NCI-H345 treated with DMSO at 0.1 percent for 48 hours (cell line): ENCODE measurements at regions not wholly inside any gene's neighbourhood (a gene's known extent, or its start where the extent isn't known, plus 50 kb on each side); places are given as distances from the start of the nearest gene placed in this dataset.
"Not testable (repeated sequence)": the region's sequence is repeated elsewhere in the genome, so short reads cannot be mapped to it uniquely, and the experiment has no call there.

Experiments
- DNase-seq: peaks from one replicate; lab custom pipeline; 2025; ENCODE audit not compliant: unreplicated experiment; lab: John Stamatoyannopoulos, UW

- DNase-seq = no peak
Observed at GRCh38 chr2:147320146-147320545, 524.7 kb upstream of the ACVR2A start.

GRCh38 chr2:147311058-147311430, 533.8 kb upstream of the ACVR2A start:
- no peak for DNase-seq

GRCh38 chr2:147310335-147311057, 534.3 kb upstream of the ACVR2A start:
- no peak for DNase-seq

- no peak for DNase-seq
Observed at GRCh38 chr2:147297820-147298219, 547.0 kb upstream of the ACVR2A start.

DNA sequence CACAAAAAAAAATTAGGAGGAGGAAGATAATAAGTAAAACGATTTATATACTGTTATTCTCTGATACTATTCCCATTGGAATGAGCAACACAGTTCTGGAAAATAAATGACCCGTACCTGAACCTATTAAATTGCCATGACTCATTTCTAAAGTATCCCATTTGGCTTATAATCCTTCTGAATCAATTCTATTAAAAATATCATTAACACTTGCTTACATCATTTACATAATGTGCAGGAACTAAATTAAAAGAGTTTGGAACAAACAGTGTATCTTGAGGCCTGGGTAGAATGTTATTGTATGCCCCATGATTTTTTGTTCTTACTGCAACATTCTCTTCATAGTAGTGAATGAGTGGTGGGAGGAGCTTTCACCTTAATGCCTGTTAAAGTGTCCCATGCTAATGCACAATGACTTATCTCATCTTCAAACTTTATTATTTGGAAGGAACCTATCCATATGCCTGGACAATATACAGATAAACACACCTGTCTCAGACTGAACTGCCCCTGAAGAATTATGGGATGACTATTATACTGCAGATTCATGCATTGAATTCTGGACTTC, 549.9 kb upstream of the ACVR2A start:
- no peak for DNase-seq

DNA sequence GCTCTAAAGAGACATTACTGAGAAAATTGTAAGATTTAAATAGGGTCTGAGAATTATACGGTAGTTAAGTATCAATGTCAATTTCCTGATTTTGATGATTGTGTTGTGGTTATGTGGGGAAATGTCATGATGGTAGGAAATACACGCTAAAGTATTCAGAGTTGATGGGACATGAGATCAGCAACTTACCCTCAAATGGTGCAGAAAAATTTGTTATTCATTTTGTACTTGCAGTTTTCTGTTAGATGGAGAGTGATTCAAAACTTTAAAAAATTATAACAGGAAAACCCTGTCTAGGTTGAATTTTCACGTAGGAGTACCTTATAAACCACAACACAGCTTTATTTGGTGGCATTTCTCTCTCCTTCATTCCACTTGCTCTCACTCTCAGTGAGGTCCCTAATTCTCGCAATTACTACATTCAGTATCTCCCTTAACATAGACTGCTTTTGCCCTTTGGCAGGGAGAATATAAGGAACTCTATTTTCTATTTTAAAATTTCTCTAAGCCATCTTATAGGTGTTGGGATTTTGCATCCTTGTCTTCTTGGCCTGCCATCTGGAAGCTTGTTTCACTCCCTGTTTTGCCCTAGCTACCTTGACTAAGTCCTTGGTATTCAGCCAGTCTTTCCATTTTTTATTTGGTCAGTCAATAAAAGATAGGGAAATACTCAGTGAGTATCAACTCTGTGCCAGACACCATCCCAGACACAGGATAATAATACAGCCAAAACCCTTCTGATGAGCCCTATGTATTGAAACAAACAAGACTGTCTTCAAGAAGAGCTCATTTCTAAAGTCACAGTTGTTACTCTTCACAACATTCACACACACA, 550.6 kb upstream of the ACVR2A start:
- no peak for DNase-seq

DNA sequence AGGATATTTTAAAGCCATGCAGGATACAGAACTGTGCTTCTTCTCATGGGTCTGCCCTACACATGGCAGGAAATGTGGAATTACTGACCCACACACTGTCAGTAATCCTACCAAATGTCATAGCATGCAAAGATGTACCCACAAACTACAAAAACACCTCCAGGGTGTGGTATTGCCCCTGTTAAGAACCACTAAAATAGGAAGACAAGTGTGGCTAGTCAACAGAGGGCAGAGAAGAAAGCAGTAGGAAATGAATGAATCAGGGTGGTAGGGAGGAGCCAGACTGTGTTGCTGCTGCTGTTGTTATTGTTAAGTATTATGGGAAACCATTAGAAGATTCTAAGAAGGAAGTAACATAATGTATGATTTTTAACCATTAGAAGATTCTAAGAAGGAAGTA, 556.7 kb upstream of the ACVR2A start:
- no peak for DNase-seq

DNA sequence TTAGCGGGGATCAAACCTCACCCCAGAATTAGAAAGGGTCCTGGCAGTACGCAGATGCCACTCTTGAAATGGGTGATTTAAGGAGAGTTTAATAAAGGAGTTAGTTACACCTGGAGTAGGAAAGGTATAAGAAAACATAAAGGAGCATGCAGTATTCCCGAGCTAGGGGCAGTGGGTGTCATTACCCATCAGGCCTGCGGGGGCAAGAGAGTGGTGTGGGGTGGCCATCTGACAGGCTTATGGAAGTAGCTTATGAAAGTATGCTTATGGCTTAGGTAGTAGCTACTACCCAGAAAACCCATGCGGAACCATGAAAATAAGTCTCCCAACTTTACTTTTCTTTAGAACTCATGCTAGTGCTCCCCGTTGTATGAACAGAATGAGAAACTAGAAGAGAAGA, 568.9 kb upstream of the ACVR2A start:
- DNase-seq = no peak

DNA sequence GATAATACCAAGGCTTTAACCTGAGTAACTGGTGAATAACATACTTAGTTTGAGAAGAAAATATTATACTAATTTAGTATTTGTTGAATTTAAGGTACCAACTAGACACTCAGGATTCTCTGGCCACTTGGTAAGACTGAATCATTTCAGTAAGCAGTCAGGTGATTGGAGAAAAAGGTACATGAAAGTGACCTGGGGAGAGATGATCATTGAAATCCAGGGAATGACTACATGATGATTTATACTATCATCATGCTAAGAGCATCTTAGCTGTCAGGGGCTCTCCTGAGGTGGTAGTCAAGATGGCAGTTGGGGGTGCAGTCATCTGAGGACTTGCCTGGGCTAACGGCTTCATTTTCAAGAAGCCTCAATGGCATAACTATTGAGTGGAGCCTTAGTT, 571.2 kb upstream of the ACVR2A start:
- DNase-seq = no peak

DNA sequence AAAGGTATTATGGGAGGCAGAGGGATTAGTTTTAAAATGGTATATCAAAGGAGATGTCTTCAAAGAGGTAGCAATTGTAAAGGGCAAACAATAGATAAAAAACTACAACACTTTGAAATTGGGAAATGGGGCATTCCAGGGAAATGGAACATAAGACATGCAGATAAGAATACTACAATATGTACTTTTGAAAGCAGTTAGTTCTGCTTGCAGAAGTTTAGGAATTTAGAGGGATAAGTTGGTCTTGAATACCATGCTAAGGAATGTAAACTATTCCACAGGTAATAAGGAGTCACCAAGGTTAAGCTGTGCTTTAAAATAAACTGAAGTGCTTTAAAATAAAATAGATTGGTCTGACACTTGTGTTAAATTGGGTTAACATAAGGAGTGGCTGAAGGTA, 571.7 kb upstream of the ACVR2A start:
- no peak for DNase-seq

GRCh38 chr2:147269581-147269980, 575.2 kb upstream of the ACVR2A start:
- DNase-seq = not testable (repeated sequence)

DNA sequence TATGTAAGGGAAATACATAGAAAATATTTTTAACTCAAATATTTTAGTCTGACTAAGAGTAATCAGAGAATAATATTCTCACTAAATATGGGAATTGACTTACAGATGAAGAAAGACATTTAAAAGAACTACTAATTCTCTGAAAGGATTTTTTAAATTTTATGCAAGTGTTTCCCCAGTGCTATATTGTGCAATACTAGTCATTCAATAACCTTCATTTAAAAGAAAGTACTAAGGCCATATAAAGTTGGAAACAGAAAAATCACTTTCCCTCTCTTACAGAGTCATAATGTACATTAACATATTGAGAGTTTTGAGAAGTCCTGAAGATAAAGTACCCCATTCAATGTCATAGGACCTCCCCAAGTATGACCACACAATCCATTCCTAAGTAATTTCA, 584.6 kb upstream of the ACVR2A start:
- no peak for DNase-seq

DNA sequence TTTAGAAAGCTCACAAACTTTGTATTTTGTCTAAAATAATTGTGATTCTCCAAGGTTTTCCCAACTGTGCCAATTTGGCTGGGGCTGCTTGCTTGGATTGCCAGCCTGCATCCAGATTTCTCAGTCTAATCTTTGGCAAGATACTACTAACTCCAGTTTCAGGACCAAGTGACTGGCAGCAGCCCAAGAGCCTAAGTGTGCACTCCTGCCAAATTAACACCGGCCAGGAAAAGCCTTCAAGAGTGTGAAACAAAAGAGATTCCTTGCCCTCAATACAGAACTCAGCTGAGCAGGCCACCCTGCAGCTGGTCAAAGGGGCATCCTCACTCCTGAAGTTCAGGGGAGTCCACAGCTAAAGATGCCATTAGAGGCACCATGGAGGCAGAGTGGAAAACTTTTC, 589.0 kb upstream of the ACVR2A start:
- DNase-seq = no peak

GRCh38 chr2:147250652-147251356, 594.0 kb upstream of the ACVR2A start:
- DNase-seq = no peak

DNA sequence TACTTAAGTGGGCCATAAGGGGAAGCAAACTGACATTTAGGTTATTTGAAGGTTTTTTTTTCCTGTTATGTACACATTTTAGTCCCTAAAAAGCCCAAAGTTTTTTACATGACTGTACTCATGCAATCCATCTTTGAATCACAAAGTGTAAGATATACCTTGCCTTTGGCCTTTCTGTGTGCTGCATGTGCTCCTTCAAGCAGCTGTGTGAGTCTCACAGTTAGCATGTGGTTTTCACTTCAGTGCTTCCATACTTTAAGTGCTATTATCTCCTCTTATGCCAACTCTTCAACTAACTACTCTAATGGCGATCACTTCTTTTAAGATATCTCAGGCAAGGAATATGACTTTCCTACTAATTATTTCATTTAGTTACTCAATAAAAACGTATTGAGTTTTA, 597.1 kb upstream of the ACVR2A start:
- no peak for DNase-seq

DNA sequence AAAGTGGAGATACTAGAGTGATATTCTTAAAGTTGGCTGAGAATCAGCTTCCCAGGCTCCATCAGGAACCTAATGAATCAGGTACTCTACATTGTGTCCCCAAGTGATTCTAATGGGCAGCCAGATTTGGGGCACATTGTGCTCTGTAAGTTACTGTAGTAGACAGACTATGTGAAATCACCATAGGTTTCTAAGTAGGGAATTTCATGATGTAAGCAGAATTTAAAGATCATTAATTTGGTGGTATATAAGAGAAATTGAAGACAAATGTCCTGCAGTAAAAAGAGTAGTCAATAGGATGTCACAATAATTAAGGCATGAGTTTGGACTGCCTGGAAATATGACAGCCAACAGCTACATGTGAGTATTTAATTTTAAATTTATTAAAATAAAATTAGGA, 602.4 kb upstream of the ACVR2A start:
- no peak for DNase-seq

DNA sequence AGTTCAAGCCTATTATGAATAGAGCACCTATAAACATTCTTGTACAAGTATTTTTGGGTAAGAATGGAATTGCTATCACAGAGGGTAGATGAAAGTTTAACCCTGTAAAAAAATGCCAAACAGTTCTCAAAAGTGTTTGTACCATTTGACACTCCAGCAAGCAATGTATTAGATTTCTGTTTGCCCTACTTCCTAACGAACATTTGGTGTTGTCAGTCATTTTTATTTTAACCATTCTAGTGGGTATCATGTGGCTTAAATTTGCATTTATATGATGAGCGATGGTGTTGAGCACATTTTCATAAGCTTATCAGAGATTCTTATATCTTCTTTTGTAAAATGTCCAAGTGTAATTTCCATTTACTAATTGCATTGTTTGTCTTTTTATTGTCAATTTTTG, 608.2 kb upstream of the ACVR2A start:
- no peak for DNase-seq

GRCh38 chr2:147232225-147232669, 612.6 kb upstream of the ACVR2A start:
- DNase-seq = peak; percentile 67

- DNase-seq = no peak
Observed at GRCh38 chr2:147231607-147232006, 613.2 kb upstream of the ACVR2A start.

DNA sequence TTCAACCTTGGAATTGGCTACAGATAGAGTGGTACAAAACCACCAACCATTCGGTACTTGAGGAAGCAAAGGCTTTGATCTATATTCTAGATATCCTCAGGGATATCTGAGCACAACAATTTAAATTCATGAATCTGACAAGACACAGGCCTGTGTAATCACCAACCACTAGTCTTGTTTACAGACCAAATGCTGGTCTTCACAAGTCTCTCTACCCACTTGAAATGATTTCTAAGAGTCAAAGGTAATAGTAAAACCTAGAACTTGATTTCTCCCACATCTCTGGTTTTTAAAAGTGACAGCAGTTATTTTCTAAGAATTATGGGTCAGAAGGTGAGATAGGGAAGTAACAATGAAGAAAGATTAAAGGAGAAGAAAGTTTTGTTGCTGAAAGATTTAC, 613.7 kb upstream of the ACVR2A start:
- DNase-seq = no peak

DNA sequence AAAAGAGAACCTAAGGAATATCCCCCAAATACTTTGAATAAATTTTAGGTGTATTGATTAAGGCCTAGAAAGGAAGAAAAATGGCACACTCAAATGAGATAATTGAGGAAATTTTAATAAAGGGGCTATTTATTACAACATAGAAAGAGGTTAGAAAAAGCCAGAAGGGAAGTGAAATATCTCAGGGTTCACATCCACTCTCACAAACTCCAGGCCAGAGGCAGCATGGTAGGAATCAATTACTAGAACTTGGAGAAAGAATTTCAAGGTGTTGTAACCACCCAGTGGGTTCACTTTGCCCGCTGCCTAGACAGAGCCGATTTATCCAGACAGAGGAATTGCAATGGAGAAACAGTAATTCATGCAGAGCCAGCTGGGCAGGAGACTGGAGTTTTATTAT, 617.5 kb upstream of the ACVR2A start:
- DNase-seq = no peak

DNA sequence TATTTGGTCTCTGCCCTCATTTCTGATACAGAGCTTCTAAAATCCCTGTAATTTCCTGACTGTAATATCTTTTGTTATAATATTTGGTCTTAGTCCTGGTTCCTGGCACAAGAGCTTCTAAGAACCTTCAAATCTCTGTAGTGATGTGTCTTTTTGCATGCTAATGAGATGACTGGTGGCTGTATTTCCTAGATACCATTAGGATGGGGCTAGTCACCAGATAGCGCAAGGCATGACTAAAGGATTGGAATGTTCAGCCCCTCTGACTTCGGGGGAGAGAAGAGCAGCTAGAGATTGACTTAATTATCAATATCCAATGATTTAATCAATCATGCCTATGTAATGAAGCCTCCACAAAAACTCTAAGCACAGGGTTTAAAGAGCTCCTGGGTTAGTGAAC, 620.8 kb upstream of the ACVR2A start:
- DNase-seq = peak; percentile 76
